ENCODE measurements at regions not wholly inside any gene's neighbourhood (a gene's known extent, or its start where the extent isn't known, plus 50 kb on each side); places are given as distances from the start of the nearest gene placed in this dataset.
"Not testable (repeated sequence)": the region's sequence is repeated elsewhere in the genome, so short reads cannot be mapped to it uniquely, and the experiment has no call there.

DNA sequence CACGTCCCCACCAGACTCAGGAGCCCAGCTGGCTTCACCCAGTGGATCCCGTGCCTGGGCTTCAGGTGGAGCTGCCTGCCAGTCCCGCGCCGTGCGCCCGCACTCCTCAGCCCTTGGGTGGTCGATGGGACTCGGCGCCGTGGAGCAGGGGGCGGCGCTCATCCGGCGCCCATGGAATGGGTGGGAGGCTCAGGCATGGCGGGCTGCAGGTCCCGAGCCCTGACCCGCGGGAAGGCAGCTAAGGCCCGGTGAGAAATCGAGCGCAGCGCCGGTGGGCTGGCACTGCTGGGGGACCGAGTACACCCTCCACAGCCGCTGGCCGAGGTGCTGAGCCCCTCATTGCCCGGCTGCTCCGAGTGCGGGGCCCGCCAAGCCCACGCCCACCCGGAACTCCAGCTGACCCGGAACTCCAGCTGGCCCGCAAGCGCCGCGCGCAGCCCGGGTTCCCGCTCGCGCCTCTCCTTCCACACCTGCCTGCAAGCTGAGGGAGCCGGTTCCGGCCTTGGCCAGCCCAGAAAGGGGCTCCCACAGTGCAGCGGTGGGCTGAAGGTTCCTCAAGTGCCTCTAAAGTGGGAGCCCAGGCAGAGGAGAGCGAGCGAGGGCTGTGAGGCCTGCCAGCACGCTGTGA, 1184.6 kb downstream of the PLA2G4A start:
- TF ChIP-seq CTCF, POLR2A (IDR thresholded peaks at IDR 0.05): not testable (repeated sequence)

Data from esophagus squamous epithelium (tissue), 4 donors.